HG02852 (cell line): ENCODE measurements at regions not wholly inside any gene's neighbourhood (a gene's known extent, or its start where the extent isn't known, plus 50 kb on each side); places are given as distances from the start of the nearest gene placed in this dataset.

Experiments
- ATAC-seq: cut with Tn5 transposase; IDR thresholded peaks from one replicate; pipeline ENCODE4 v1.9.1; 2021; ENCODE audit warnings: mild to moderate bottlenecking, moderate library complexity; ENCODE audit not compliant: unreplicated experiment

- ATAC-seq: no peak
Observed at GRCh38 chr16:73547552-73548403, 499.9 kb upstream of the ZFHX3 start.

- ATAC-seq: no peak
Observed at GRCh38 chr16:73546341-73546845, 498.5 kb upstream of the ZFHX3 start.

- no peak for ATAC-seq
Observed at GRCh38 chr16:73545755-73546154, 497.8 kb upstream of the ZFHX3 start.

- ATAC-seq: no peak
Observed at GRCh38 chr16:73545290-73545689, 497.4 kb upstream of the ZFHX3 start.

- no peak for ATAC-seq
Observed at GRCh38 chr16:73544826-73545225, 496.9 kb upstream of the ZFHX3 start.

GRCh38 chr16:73543970-73544599 lies 496.2 kb upstream of the ZFHX3 start:
- ATAC-seq: no peak

GRCh38 chr16:73543331-73543969 lies 495.5 kb upstream of the ZFHX3 start:
- ATAC-seq: no peak

GRCh38 chr16:73542885-73543284 lies 495.0 kb upstream of the ZFHX3 start:
- ATAC-seq: no peak

GRCh38 chr16:73537921-73538320 lies 490.0 kb upstream of the ZFHX3 start:
- ATAC-seq: no peak

- ATAC-seq: no peak
Observed at GRCh38 chr16:73536931-73537330, 489.0 kb upstream of the ZFHX3 start.

GRCh38 chr16:73531021-73531420 lies 483.1 kb upstream of the ZFHX3 start:
- ATAC-seq: no peak

GRCh38 chr16:73530529-73530928 lies 482.6 kb upstream of the ZFHX3 start:
- no peak for ATAC-seq

GRCh38 chr16:73529303-73530012 lies 481.5 kb upstream of the ZFHX3 start:
- ATAC-seq: no peak

GRCh38 chr16:73527187-73527586 lies 479.3 kb upstream of the ZFHX3 start:
- ATAC-seq: no peak

GRCh38 chr16:73526011-73526804 lies 478.3 kb upstream of the ZFHX3 start:
- ATAC-seq: no peak

- ATAC-seq: no peak
Observed at GRCh38 chr16:73523209-73523608, 475.3 kb upstream of the ZFHX3 start.

- no peak for ATAC-seq
Observed at GRCh38 chr16:73521499-73521898, 473.6 kb upstream of the ZFHX3 start.

- ATAC-seq: no peak
Observed at GRCh38 chr16:73515616-73516015, 467.7 kb upstream of the ZFHX3 start.

GRCh38 chr16:73510852-73511251 lies 462.9 kb upstream of the ZFHX3 start:
- ATAC-seq: no peak

- ATAC-seq: no peak
Observed at GRCh38 chr16:73506568-73507056, 458.7 kb upstream of the ZFHX3 start.
